ENCODE measurements at regions not wholly inside any gene's neighbourhood (a gene's known extent, or its start where the extent isn't known, plus 50 kb on each side); places are given as distances from the start of the nearest gene placed in this dataset.

DNA sequence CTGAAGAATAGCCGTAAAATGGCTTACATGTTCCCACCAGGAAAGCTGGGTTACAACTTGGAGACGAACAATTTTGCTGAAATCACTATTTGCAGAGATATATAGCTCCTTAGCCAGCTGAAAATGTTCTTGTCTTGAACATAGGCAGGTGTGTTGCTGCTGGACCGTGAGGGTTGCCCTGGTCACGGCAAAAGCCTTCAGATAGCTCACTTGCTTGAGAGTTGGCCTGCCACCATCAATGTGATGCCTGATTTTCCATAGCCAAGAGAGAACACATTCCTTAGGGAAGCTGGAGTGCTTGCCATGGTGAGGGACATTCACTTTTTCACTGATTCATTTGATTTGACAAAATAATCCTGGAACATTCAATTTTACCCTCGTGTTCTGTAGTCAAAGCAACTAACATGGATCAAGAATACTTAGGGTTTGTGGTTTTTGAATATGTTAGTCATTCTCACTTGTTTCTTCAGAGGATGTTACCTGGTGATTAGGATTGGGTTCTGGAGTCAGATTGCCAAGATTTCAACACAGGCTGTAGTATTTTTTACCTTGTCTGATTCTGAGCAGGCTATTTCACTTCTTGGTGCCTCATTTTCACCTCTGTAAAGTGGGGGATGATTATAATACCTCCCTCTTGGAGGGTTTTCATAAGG lies 536.9 kb downstream of the RAPGEF2 start:
- intact Hi-C loops (cut with micrococcal nuclease) = no loop called here
- no peak for DNase-seq
- Histone ChIP-seq H3K4me1 (no peaks in the 10 kb centered on the region), H3K36me3 (no peaks in the 10 kb centered on the region), H3K27me3 (ENCODE audit: low read depth) (no peaks in the 10 kb centered on the region), H3K9me3 (replicated peaks) (peaks cover 16% of the 10 kb centered on the region), H3K4me3 (no peak overlapping the region), H3K27ac (replicated peaks) (no peak overlapping the region)
- no peak for TF ChIP-seq CTCF (IDR thresholded peaks at IDR 0.05; ENCODE audit: borderline replicate concordance)

- H3K27ac ChIP-seq (replicated peaks) = no peak overlapping the region
- intact Hi-C loops (cut with micrococcal nuclease) = no loop called here
- no peaks in the 10 kb centered on the region for H3K36me3 ChIP-seq
- peaks cover 60% of the 10 kb centered on the region for H3K9me3 ChIP-seq (replicated peaks)
- H3K4me1 ChIP-seq = no peaks in the 10 kb centered on the region
- DNase-seq = no peak
- H3K27me3 ChIP-seq (ENCODE audit: low read depth) = no peaks in the 10 kb centered on the region
- H3K4me3 ChIP-seq = no peak overlapping the region
- no peak for TF ChIP-seq CTCF (IDR thresholded peaks at IDR 0.05; ENCODE audit: borderline replicate concordance)
Observed at GRCh38 chr4:159649237-159649636, 546.4 kb downstream of the RAPGEF2 start.

GRCh38 chr4:159652871-159653270 lies 550.0 kb downstream of the RAPGEF2 start:
- H3K9me3 ChIP-seq (replicated peaks) = peaks cover 35% of the 10 kb centered on the region
- H3K4me3 ChIP-seq = no peak overlapping the region
- TF ChIP-seq CTCF (IDR thresholded peaks at IDR 0.05; ENCODE audit: borderline replicate concordance) = no peak
- no peaks in the 10 kb centered on the region for H3K36me3 ChIP-seq
- H3K4me1 ChIP-seq = no peaks in the 10 kb centered on the region
- DNase-seq = no peak
- H3K27ac ChIP-seq (replicated peaks) = no peak overlapping the region
- H3K27me3 ChIP-seq (ENCODE audit: low read depth) = no peaks in the 10 kb centered on the region
- intact Hi-C loops (cut with micrococcal nuclease) = no loop called here

DNA sequence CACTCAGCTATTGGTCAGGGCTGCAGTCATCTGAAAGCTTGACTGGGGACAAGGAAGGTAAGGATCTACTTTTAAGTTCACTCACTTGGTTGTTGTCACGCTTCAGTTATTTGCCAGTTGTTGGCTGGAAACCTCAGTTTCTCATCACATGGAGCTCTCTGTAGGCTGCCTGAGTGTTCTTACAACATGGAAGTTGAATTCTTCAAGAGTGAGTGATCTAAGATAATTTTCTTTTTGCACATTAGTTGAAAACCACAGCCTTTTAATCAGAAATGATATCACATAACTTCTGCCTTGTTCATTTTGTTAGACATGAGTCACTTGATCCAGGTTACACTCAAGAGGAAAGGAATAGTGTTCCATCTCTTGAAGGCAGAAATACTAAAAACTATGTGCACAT lies 552.7 kb downstream of the RAPGEF2 start:
- H3K4me1 ChIP-seq = no peaks in the 10 kb centered on the region
- peaks cover 11% of the 10 kb centered on the region for H3K9me3 ChIP-seq (replicated peaks)
- DNase-seq = no peak
- no peaks in the 10 kb centered on the region for H3K27me3 ChIP-seq (ENCODE audit: low read depth)
- H3K27ac ChIP-seq (replicated peaks) = no peak overlapping the region
- no peak for TF ChIP-seq CTCF (IDR thresholded peaks at IDR 0.05; ENCODE audit: borderline replicate concordance)
- no peak overlapping the region for H3K4me3 ChIP-seq
- intact Hi-C loops (cut with micrococcal nuclease) = no loop called here
- H3K36me3 ChIP-seq = no peaks in the 10 kb centered on the region

GRCh38 chr4:159669094-159669493 lies 566.2 kb downstream of the RAPGEF2 start:
- no peaks in the 10 kb centered on the region for H3K27me3 ChIP-seq (ENCODE audit: low read depth)
- intact Hi-C loops (cut with micrococcal nuclease) = no loop called here
- no peak for DNase-seq
- no peak for TF ChIP-seq CTCF (IDR thresholded peaks at IDR 0.05; ENCODE audit: borderline replicate concordance)
- no peaks in the 10 kb centered on the region for H3K4me1 ChIP-seq
- no peaks in the 10 kb centered on the region for H3K36me3 ChIP-seq
- no peak overlapping the region for H3K27ac ChIP-seq (replicated peaks)
- H3K9me3 ChIP-seq (replicated peaks) = no peaks in the 10 kb centered on the region
- H3K4me3 ChIP-seq = no peak overlapping the region
